ENCODE measurements at regions not wholly inside any gene's neighbourhood (a gene's known extent, or its start where the extent isn't known, plus 50 kb on each side); places are given as distances from the start of the nearest gene placed in this dataset.
A peak's percentile ranks its signal among the peaks of the same experiment; 100 is the strongest.
"Not testable (repeated sequence)": the region's sequence is repeated elsewhere in the genome, so short reads cannot be mapped to it uniquely, and the experiment has no call there.

- H3K27me3 ChIP-seq (ENCODE audit: insufficient read depth, poor library complexity, severe bottlenecking); H3K4me3 ChIP-seq (replicated peaks; ENCODE audit: insufficient read depth, low read length); H3K27ac ChIP-seq (replicated peaks): not testable (repeated sequence)
- peak in 1 of 2 experiments; percentile 39 for DNase-seq (ENCODE audit: low read depth in 1 of 2, low spot score in 1 of 2)
Measured at GRCh38 chr1:120357046-120357445, 57.8 kb upstream of the NBPF8 start.

DNA sequence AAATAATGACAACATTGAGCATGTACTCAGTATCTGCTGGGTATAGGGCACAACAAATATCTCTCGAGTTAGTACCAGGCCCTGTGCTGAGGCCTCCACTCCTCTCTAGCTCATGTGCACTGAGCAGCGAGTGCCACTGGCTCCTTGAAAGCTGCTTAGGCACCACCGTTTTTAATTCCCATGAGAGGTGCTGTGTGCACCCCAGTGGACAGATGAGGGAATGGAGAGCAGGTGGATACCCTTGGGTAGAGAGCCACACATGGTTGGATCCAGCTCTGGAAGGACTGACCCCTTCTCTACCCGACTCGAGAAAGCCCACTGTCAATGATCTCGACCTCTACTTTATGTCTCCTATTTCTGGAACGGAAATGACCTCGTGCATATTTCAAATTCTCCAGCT, 58.7 kb upstream of the NBPF8 start:
- peak in 1 of 2 experiments; percentile 35 for DNase-seq (ENCODE audit: low read depth in 1 of 2, low spot score in 1 of 2)
- H3K27ac ChIP-seq (replicated peaks); H3K27me3 ChIP-seq (ENCODE audit: insufficient read depth, poor library complexity, severe bottlenecking); H3K4me3 ChIP-seq (replicated peaks; ENCODE audit: insufficient read depth, low read length): not testable (repeated sequence)

DNA sequence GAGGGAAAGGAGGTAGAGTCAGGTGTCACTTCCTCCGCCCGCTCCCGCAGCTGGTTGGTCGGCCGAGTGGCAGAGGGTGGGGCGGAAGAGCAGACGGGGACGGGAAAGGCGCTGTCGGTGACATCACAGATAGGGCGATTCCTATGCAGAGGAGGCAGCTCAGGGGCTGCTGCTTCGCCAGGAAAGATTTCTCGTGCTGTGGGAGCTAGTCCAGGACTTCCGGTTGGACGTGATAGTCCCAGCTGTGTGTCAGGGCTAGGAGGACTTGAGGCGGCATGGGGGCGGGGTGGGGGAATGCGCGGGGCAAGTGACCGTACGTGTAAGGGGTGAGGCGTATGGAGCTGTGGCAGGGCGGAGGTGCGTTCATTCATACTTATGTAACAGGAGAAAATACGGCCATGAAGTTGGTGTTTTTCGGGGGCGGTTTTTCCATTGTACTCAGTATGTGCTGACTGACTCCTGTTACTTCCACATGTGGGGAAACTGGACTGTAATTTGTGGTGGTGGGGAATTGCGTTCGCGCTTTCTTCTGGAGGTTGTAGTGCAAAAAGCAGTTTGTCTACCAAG, 60.1 kb upstream of the NBPF8 start:
- TF ChIP-seq POLR2AphosphoS5 (IDR thresholded peaks at IDR 0.05; ENCODE audit: low read depth): 0 out of 2 replicates have a peak, but pooled peaks have one; percentile 21
- H3K27me3 ChIP-seq (ENCODE audit: insufficient read depth, poor library complexity, severe bottlenecking): not testable (repeated sequence)
- DNase-seq (ENCODE audit: low read depth in 1 of 2, low spot score in 1 of 2): peak; percentile 29 to 43
- Histone ChIP-seq H3K27ac (replicated peaks) (peak overlapping the region; percentile 39; the same call in 1 of the 2 replicates), H3K4me3 (replicated peaks; ENCODE audit: insufficient read depth, low read length) (peak overlapping the region; percentile 24)

- Histone ChIP-seq H3K27ac (replicated peaks) (peak overlapping the region; percentile 69), H3K4me3 (replicated peaks; ENCODE audit: insufficient read depth, low read length) (0 out of 2 replicates have a peak overlapping the region, but pooled peaks have one; percentile 9)
- DNase-seq (ENCODE audit: low read depth in 1 of 2, low spot score in 1 of 2); H3K27me3 ChIP-seq (ENCODE audit: insufficient read depth, poor library complexity, severe bottlenecking): not testable (repeated sequence)
Measured at GRCh38 chr1:120342231-120343073, 72.4 kb upstream of the NBPF8 start.

DNA sequence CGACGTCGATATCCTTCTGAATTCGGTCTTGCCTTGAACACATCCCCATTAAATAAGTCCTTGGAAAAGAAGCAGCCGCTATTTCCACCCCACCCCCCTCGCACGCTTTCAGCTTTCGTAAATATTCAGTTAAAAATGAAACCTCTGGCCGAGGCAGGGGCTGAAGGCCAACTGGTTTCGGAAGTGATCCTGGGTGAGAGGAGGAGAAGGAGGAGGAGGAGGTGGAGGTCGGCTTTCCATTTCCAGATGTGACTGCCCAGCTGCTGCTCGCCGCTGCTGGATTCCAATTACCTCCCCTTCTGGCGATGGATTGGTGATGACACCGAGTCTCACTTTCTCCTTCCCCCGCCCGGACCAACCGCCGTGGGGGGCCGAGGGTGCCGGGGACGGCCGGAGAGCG, 73.1 kb upstream of the NBPF8 start:
- Histone ChIP-seq H3K27ac (replicated peaks) (peak overlapping the region; percentile 83), H3K4me3 (replicated peaks; ENCODE audit: insufficient read depth, low read length) (peak overlapping the region; percentile 46)
- DNase-seq (ENCODE audit: low read depth in 1 of 2, low spot score in 1 of 2): peak; percentile 15 to 44
- H3K27me3 ChIP-seq (ENCODE audit: insufficient read depth, poor library complexity, severe bottlenecking): not testable (repeated sequence)

- Histone ChIP-seq H3K4me3 (replicated peaks; ENCODE audit: insufficient read depth, low read length) (peak overlapping the region; percentile 46), H3K27ac (replicated peaks) (peak overlapping the region; percentile 90)
- H3K27me3 ChIP-seq (ENCODE audit: insufficient read depth, poor library complexity, severe bottlenecking): not testable (repeated sequence)
- DNase-seq (ENCODE audit: low read depth in 1 of 2, low spot score in 1 of 2): peak in 1 of 2 experiments; percentile 27
Measured at GRCh38 chr1:120340838-120341751, 73.7 kb upstream of the NBPF8 start.

DNA sequence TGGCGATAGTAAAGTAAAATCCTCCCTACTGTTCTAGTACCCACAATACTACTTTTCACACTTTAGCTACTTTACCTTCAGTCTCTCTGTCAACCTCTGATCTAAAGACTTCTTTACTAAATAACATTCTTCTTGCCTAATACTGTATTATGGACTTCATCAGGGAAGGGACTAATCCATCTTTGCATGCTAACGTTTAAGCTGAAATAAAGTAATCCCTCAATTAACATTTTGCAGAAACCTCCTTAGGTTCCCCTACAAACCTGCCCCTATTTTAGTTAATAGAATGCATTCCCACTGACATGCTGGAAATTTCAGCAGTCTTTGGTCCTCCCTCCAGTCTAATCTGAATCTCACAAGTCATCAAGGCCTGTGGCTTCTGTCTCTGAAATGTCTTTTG, 99.1 kb upstream of the NBPF8 start:
- H3K27ac ChIP-seq (replicated peaks); H3K4me3 ChIP-seq (replicated peaks; ENCODE audit: insufficient read depth, low read length); H3K27me3 ChIP-seq (ENCODE audit: insufficient read depth, poor library complexity, severe bottlenecking); DNase-seq (ENCODE audit: low read depth in 1 of 2, low spot score in 1 of 2): not testable (repeated sequence)

GRCh38 chr1:120311930-120312329, 102.9 kb upstream of the NBPF8 start:
- not testable (repeated sequence) for H3K4me3 ChIP-seq (replicated peaks; ENCODE audit: insufficient read depth, low read length); DNase-seq (ENCODE audit: low read depth in 1 of 2, low spot score in 1 of 2); H3K27me3 ChIP-seq (ENCODE audit: insufficient read depth, poor library complexity, severe bottlenecking); H3K27ac ChIP-seq (replicated peaks)

DNA sequence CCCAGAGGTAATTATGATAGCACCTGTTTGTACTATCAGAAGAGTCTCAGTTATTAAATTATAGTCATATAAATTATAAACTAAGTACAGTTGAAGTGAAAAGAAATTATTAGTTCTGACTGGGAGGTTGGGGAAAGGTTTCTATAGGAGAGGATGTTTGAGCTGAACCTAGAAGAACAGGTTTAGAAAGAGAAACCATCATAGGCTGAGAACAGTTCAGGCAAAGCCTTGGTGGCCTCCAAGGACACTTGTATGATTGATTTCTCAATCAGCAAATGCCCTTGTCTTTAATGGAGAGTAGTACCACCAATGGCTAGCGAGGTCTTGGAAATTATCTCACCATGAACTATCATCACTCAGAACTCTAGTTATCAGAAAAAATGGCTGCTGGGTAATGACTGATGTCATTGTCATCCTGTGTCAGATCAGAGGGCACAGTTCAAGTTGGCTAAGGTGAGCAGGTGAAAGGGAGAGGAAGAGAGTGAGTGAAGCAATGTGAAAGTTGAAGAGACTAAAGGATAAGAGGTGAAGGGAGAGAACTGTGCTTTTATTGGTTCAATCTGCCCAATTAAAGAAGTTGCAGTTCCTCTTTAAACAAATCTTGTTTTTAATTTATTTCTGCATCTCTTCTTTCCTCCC, 105.8 kb upstream of the NBPF8 start:
- H3K27me3 ChIP-seq (ENCODE audit: insufficient read depth, poor library complexity, severe bottlenecking); H3K27ac ChIP-seq (replicated peaks); DNase-seq (ENCODE audit: low read depth in 1 of 2, low spot score in 1 of 2); H3K4me3 ChIP-seq (replicated peaks; ENCODE audit: insufficient read depth, low read length): not testable (repeated sequence)

- H3K4me3 ChIP-seq (replicated peaks; ENCODE audit: insufficient read depth, low read length); H3K27ac ChIP-seq (replicated peaks); DNase-seq (ENCODE audit: low read depth in 1 of 2, low spot score in 1 of 2); H3K27me3 ChIP-seq (ENCODE audit: insufficient read depth, poor library complexity, severe bottlenecking): not testable (repeated sequence)
Measured at GRCh38 chr1:120305046-120305445, 109.8 kb upstream of the NBPF8 start.

GRCh38 chr1:120304341-120304740, 110.5 kb upstream of the NBPF8 start:
- not testable (repeated sequence) for DNase-seq (ENCODE audit: low read depth in 1 of 2, low spot score in 1 of 2); H3K4me3 ChIP-seq (replicated peaks; ENCODE audit: insufficient read depth, low read length); H3K27me3 ChIP-seq (ENCODE audit: insufficient read depth, poor library complexity, severe bottlenecking); H3K27ac ChIP-seq (replicated peaks)

DNA sequence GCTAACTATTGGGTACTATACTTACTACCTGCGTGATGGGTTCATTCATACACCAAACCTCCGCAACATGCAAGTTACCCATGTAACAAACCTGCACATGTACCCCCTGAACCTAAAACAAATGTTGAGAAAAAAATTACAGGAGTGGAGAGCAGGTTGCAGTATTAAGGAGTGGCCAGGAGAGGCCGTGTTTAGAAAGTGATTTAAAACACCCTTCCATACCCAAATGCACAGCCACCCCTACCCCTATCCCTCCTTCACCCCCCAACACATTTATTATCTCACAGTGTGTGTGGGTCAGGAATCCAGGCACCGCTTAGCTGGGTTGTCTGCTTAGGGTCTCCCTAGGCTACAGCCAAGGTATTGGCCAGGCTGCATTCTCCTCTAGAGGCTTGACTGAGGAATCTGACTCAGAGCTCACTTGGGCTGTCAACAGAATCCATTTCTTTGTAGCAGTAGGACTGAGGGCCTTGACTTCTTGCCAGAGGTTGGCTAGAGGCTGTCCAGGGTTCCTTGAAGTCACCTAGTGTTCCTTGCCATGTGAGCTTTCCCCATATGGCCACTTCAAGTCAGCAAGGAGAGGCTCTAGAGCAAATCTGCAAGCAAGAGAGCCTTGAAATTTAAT, 115.3 kb upstream of the NBPF8 start:
- H3K27ac ChIP-seq (replicated peaks); H3K4me3 ChIP-seq (replicated peaks; ENCODE audit: insufficient read depth, low read length); DNase-seq (ENCODE audit: low read depth in 1 of 2, low spot score in 1 of 2); H3K27me3 ChIP-seq (ENCODE audit: insufficient read depth, poor library complexity, severe bottlenecking): not testable (repeated sequence)

DNA sequence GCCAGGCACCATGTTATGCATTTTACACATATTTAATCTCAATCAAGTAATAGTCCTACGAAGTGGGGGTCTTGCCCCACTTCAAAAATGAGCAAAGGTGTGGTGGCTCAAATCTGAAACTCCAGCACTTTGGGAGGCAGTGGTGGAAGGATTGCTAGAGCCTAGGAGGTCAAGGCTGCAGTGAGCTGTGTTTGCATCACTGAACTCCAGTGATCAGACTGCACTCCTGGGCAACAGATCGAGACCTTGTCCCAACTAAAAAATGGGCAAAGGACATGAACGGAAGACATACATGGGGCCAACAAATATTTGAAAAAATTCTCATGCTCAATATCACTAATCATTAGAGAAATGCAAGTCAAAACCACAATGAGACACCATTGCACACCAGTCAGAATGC, 116.3 kb upstream of the NBPF8 start:
- H3K27ac ChIP-seq (replicated peaks); H3K4me3 ChIP-seq (replicated peaks; ENCODE audit: insufficient read depth, low read length); H3K27me3 ChIP-seq (ENCODE audit: insufficient read depth, poor library complexity, severe bottlenecking); DNase-seq (ENCODE audit: low read depth in 1 of 2, low spot score in 1 of 2): not testable (repeated sequence)
